Heart left ventricle (tissue), 13 donors: ENCODE measurements at regions not wholly inside any gene's neighbourhood (a gene's known extent, or its start where the extent isn't known, plus 50 kb on each side); places are given as distances from the start of the nearest gene placed in this dataset.

ENCODE experiments used
- CTCF ChIP-seq, 12 donors: fragments of 200-600 bp; sonication (generic) in 4 of 12; IDR thresholded peaks; one replicate each; pipeline versions ENCODE4 v1.5.0 to v1.8.0; 2018 to 2022; ENCODE audit warnings: antibody characterized with exemption in 12 of 12, mild to moderate bottlenecking in 5 of 12
- POLR2A ChIP-seq, 2 donors: fragments of 450-650 bp; IDR thresholded peaks; one replicate each; pipeline ENCODE4 v1.6.1; 2017; ENCODE audit warnings: antibody characterized with exemption in 2 of 2, mild to moderate bottlenecking in 2 of 2, moderate library complexity in 2 of 2
- donor health status: ischemic (EF 13 %, LVEDD 7.1; RV severe dilation, severe dysfunction).
- donor health status: DM: no; HTN: yes; CAD: no.
- donor health status: DM: no; HTN: no; CAD: no.
- donor health status: ischemic (EF 25% LVEDD 6.9; RV normal size, moderate dysfunction).
- donor health status: ischemic (EF 25% LVEDD 5.7; RV mildly dilated, moderate dysfunction).
- donor health status: ischemic (EF 35%, LVEDD 5.7; RV mildly dilated, moderate dysfunction).
- donor health status: nonischemic (EF 11% LVEDD 7.7; RV severe dilation, severe dysfunction).
- donor health status: DM: yes; HTN: yes; CAD: no.
- donor health status: PGD.
- donor health status: ischemic (EF 29% LVEDD 5.4; RV normal size, mild dysfunction).
- donor health status: nonischemic (EF 23%, LVEDD 6.1; RV moderate dilation, normal function).

- no peak for TF ChIP-seq CTCF (IDR thresholded peaks at IDR 0.05)
- TF ChIP-seq POLR2A (IDR thresholded peaks at IDR 0.05), result no peak
These were observed 503.7 kb upstream of the JARID2 start for GRCh38 chr6:14742171-14742570.
